Brain microvascular endothelial cell (primary cell): ENCODE measurements at regions not wholly inside any gene's neighbourhood (a gene's known extent, or its start where the extent isn't known, plus 50 kb on each side); places are given as distances from the start of the nearest gene placed in this dataset.
A peak's percentile ranks its signal among the peaks of the same experiment; 100 is the strongest.

Experiments
- DNase-seq: peaks from one replicate; pipeline ENCODE4 v3.0.0-alpha.2; 2020
- H3K27ac ChIP-seq: fragments of 250-450 bp; sonication (Bioruptor Pico); 2 replicates; pipeline ENCODE4 v1.5.1; 2020; ENCODE audit warnings: mild to moderate bottlenecking, moderate library complexity
- H3K27me3 ChIP-seq: fragments of 250-450 bp; sonication (Bioruptor Pico); replicated peaks from 2 replicates; pipeline ENCODE4 v1.5.1; 2020; ENCODE audit warnings: mild to moderate bottlenecking
- H3K36me3 ChIP-seq: fragments of 250-450 bp; sonication (Bioruptor Pico); replicated peaks from 2 replicates; pipeline ENCODE4 v1.5.1; 2020; ENCODE audit warnings: mild to moderate bottlenecking
- H3K4me3 ChIP-seq: 2 replicates; pipeline ENCODE4 v1.5.1; 2011; ENCODE audit warnings: low read depth, mild to moderate bottlenecking, control low read depth, low read length, moderate library complexity
- in situ Hi-C: cut with HindIII; loops from 2 replicates; pipeline ENCODE4 v1.10.0; 2017; ENCODE audit warnings: low sequenced_read_pairs, low pct_ligation_motif_present
- TF ChIP-seq, protein P1 (sequence below): IDR thresholded peaks from 2 replicates; pipeline ENCODE4 v1.5.1; 2011; ENCODE audit warnings: low read depth, mild to moderate bottlenecking, moderate library complexity, low read length, control low read depth, inconsistent platforms; ENCODE audit errors: missing control alignments

DNA sequence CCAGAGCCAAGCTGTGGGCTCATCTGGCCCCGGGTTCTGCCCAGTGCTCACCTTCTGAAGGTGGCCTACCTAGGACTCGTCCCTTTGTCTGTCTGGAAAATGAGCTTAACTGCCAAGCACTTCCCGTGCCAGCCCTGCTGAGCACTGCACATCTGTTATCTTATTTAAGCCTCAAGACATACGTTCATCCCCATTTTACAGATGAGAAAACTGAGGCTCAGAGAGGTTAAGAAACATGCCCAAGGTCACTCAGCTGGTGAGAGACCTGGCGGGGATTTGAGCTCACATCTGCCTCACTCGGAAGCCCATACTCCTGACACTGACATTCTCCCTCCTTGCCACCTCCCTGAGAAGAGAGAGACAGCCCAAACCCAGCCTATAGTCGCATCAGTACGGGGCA, 226.2 kb downstream of the MN1 start:
- no peaks in the 10 kb centered on the region for H3K27me3 ChIP-seq
- TF ChIP-seq, protein P1, sequence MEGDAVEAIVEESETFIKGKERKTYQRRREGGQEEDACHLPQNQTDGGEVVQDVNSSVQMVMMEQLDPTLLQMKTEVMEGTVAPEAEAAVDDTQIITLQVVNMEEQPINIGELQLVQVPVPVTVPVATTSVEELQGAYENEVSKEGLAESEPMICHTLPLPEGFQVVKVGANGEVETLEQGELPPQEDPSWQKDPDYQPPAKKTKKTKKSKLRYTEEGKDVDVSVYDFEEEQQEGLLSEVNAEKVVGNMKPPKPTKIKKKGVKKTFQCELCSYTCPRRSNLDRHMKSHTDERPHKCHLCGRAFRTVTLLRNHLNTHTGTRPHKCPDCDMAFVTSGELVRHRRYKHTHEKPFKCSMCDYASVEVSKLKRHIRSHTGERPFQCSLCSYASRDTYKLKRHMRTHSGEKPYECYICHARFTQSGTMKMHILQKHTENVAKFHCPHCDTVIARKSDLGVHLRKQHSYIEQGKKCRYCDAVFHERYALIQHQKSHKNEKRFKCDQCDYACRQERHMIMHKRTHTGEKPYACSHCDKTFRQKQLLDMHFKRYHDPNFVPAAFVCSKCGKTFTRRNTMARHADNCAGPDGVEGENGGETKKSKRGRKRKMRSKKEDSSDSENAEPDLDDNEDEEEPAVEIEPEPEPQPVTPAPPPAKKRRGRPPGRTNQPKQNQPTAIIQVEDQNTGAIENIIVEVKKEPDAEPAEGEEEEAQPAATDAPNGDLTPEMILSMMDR, result no peak

DNA sequence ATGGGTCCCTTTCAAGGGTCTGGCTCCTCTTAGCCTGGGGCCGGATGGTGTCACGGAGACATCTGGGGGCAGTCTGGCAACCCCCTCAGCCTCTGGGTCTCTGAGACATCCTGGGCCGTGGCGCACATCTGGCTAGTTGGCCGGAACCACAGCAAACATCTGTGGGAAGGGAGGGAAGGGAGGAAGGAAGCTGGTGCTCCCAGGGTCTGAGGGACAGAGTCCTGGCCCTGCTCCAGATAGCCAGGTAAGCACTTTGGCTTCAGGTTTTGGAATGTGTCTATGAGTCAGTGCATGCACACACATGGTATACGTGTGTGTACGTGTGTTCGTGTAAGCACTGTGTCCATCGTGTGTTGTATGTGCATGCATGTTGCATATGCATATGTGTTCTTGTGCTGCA, 225.1 kb downstream of the MN1 start:
- H3K4me3 ChIP-seq, result no peak overlapping the region
- no peaks in the 10 kb centered on the region for H3K36me3 ChIP-seq
- TF ChIP-seq, protein P1, result no peak
- in situ Hi-C loops, result no loop called here
- DNase-seq, result no peak
- H3K27me3 ChIP-seq, result no peaks in the 10 kb centered on the region
- H3K27ac ChIP-seq, result peak overlapping the region; percentile 60

More for the DNA sequence above, 226.2 kb downstream of the MN1 start:
- Histone ChIP-seq H3K27ac (no peak overlapping the region), H3K36me3 (no peaks in the 10 kb centered on the region), H3K4me3 (no peak overlapping the region)
- no peak for DNase-seq
- in situ Hi-C loops, result no loop called here

DNA sequence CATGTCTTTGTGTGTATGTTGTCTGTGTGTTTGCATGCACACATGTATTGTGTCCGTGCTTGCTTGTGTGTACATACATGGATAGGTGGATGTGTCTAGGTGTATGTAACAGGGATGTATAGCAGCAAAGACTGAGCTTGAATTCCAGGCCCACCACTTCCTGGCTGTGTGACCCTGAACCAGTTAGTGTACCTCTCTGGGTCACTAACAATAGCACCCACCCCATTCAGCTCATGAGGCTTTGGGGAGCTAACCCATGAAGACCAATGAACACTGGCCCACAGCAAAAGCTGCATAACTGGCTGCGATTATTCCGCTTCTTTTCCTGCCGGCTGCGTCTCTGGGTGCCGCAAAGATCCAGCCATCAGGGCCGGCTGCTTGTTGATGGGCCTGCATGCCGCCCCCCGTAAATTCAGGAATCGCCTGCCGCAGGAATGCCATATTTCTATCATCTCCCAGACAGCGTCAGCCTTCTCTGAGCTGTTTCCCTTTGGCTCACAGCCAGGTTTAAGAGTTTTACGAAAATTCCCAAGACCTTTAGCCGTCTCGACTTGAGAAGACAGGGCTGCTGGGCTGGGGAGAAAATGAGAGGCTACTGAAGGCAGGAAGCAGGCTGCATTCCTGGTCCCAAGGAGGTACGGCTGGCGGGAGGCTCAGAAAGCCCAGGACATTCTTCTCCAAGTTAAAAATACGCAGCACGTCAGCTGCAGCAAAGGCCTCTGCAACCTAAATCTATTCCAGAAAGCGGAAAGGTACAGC, 224.6 kb downstream of the MN1 start:
- peak; percentile 92 for DNase-seq
- TF ChIP-seq, protein P1, result no peak
- in situ Hi-C loops, result no loop called here
- Histone ChIP-seq H3K36me3 (no peaks in the 10 kb centered on the region), H3K4me3 (no peak overlapping the region), H3K27me3 (no peaks in the 10 kb centered on the region), H3K27ac (peak overlapping the region; percentile 60)

DNA sequence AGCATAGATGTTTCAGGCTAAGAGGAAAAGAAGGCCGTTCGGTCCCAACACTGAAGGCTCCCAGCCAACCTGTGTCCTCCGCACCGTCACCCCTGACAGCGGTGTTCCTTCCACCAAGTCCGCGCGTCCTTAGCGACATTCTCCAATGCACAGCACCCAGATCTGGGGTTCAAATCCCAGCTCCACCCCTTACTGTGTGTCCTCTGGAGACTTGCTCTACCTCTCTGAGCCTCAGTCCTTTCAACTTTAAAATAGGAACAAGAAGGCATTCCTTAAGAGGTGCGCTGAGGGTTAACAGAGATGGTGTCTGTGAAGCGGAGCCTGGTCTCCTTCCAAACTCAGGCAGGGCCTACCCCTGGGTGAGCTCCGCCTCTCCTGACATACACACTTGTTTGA, 224.0 kb downstream of the MN1 start:
- H3K36me3 ChIP-seq, result no peaks in the 10 kb centered on the region
- H3K4me3 ChIP-seq, result no peak overlapping the region
- peak overlapping the region; percentile 60 for H3K27ac ChIP-seq
- TF ChIP-seq, protein P1, result no peak
- DNase-seq, result no peak
- in situ Hi-C loops, result no loop called here
- H3K27me3 ChIP-seq, result no peaks in the 10 kb centered on the region

DNA sequence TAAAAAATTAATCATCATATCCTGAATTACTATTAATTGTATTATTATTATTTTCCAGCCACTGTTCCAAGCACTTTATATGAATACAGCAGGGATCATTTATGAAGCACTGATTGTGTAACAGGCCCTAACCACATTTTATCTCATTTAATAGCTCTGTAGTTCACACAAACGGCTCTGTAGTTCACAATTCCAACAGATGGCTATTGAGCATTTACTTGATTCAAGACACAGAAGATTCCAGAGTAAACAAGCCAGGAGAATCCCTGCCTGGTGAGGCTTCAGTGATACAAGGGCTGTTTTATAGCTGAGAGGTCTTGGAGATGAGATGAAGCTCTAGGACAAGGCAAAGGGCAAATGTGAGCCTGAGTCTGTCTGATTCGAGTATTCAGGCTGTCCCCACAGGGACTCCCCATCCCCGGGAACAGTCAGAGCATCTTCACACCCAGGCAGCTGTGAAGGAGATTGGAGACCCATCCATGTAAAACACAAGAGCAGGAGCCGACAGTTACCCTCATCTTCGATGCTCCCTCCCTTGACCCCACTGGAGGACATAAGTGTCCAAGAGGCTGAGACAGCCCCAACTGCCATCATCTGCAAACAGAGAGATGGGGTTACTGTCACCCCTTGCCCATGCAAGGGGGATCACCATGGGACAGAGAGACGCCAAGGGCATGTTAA, 222.5 kb downstream of the MN1 start:
- Histone ChIP-seq H3K4me3 (no peak overlapping the region), H3K27ac (no peak overlapping the region), H3K36me3 (no peaks in the 10 kb centered on the region), H3K27me3 (no peaks in the 10 kb centered on the region)
- in situ Hi-C loops, result no loop called here
- DNase-seq, result no peak
- TF ChIP-seq, protein P1, result no peak
